Liver (tissue), 8 donors: ENCODE measurements at regions not wholly inside any gene's neighbourhood (a gene's known extent, or its start where the extent isn't known, plus 50 kb on each side); places are given as distances from the start of the nearest gene placed in this dataset.

Experiments
- DNase-seq: peaks from one replicate; pipeline ENCODE4 v3.0.0-alpha.2; 2017; ENCODE audit warnings: low spot score
- H3K27ac ChIP-seq, 2 donors: one replicate each; pipeline ENCODE4 v1.7.0; 2013; ENCODE audit warnings: inconsistent platforms in 2 of 2, low read length in 2 of 2, control low read depth in 1 of 2, low read depth in 1 of 2, mild to moderate bottlenecking in 1 of 2
- H3K27me3 ChIP-seq, 4 donors: one replicate each; pipeline versions ENCODE4 v1.6.1 to v1.7.0; 2013; ENCODE audit warnings: low read length in 3 of 4, inconsistent platforms in 1 of 4, mild to moderate bottlenecking in 1 of 4, moderate library complexity in 1 of 4; ENCODE audit not compliant: control insufficient read depth in 4 of 4, insufficient read depth in 4 of 4
- H3K36me3 ChIP-seq, 4 donors: one replicate each; pipeline versions ENCODE4 v1.6.1 to v1.7.0; 2013; ENCODE audit warnings: low read length in 3 of 4, mild to moderate bottlenecking in 3 of 4, low read depth in 1 of 4, moderate library complexity in 1 of 4; ENCODE audit not compliant: control insufficient read depth in 4 of 4, insufficient read depth in 3 of 4
- H3K4me1 ChIP-seq, 4 donors: one replicate each; pipeline versions ENCODE4 v1.6.1 to v1.7.0; 2013; ENCODE audit warnings: low read length in 3 of 4, mild to moderate bottlenecking in 3 of 4, moderate library complexity in 1 of 4; ENCODE audit not compliant: control insufficient read depth in 4 of 4, insufficient read depth in 4 of 4
- H3K4me3 ChIP-seq, 3 donors: one replicate each; pipeline versions ENCODE4 v1.6.1 to v1.7.0; 2013; ENCODE audit warnings: low read length in 3 of 3, control low read depth in 1 of 3, low read depth in 1 of 3, mild to moderate bottlenecking in 1 of 3
- H3K9ac ChIP-seq, 2 donors: one replicate each; pipeline ENCODE4 v1.7.0; 2013; ENCODE audit warnings: low read length in 2 of 2, mild to moderate bottlenecking in 2 of 2, moderate library complexity in 2 of 2, control low read depth in 1 of 2, low read depth in 1 of 2
- H3K9me3 ChIP-seq, 4 donors: one replicate each; pipeline versions ENCODE4 v1.6.1 to v1.7.0; 2013; ENCODE audit warnings: low read length in 3 of 4; ENCODE audit not compliant: control insufficient read depth in 4 of 4
- ATF3 ChIP-seq: IDR thresholded peaks from 2 replicates; pipeline ENCODE4 v1.6.1; 2016; ENCODE audit warnings: antibody characterized with exemption
- CTCF ChIP-seq: fragments of 150-350 bp; IDR thresholded peaks from 2 replicates; pipeline ENCODE4 v1.5.1; 2017; ENCODE audit warnings: improper control_type of control experiment, low read depth, low read length; ENCODE audit not compliant: missing input control
- EGR1 ChIP-seq, 2 donors: IDR thresholded peaks; 2 replicates each; pipeline ENCODE4 v1.6.1; 2016 to 2018; ENCODE audit warnings: antibody characterized with exemption in 2 of 2, low read depth in 2 of 2
- FOXA1 ChIP-seq: IDR thresholded peaks from 2 replicates; pipeline ENCODE4 v1.6.1; 2016; ENCODE audit warnings: antibody characterized with exemption
- HNF4A ChIP-seq, 2 donors: conservative IDR thresholded peaks; 2 replicates each; pipeline ENCODE4 v1.6.1; 2016; ENCODE audit warnings: antibody characterized with exemption in 2 of 2, mild to moderate bottlenecking in 2 of 2
- HNF4G ChIP-seq: IDR thresholded peaks from 2 replicates; pipeline ENCODE4 v1.6.1; 2016; ENCODE audit warnings: antibody characterized with exemption
- JUND ChIP-seq, 2 donors: IDR thresholded peaks; 2 replicates each; pipeline ENCODE4 v1.6.1; 2016; ENCODE audit warnings: antibody characterized with exemption in 2 of 2
- MAX ChIP-seq: IDR thresholded peaks from 2 replicates; pipeline ENCODE4 v1.6.1; 2016; ENCODE audit warnings: antibody characterized with exemption
- NR2F2 ChIP-seq: IDR thresholded peaks from 2 replicates; pipeline ENCODE4 v1.6.1; 2016; ENCODE audit warnings: antibody characterized with exemption
- RAD21 ChIP-seq, 2 donors: IDR thresholded peaks; 2 replicates each; pipeline ENCODE4 v1.6.1; 2016; ENCODE audit warnings: antibody characterized with exemption in 2 of 2, mild to moderate bottlenecking in 2 of 2
- REST ChIP-seq: IDR thresholded peaks from 2 replicates; pipeline ENCODE4 v1.6.1; 2016; ENCODE audit warnings: antibody characterized with exemption, mild to moderate bottlenecking
- RXRA ChIP-seq, 2 donors: IDR thresholded peaks; 2 replicates each; pipeline ENCODE4 v1.6.1; 2017 to 2018; ENCODE audit warnings: antibody characterized with exemption in 2 of 2, mild to moderate bottlenecking in 1 of 2
- SP1 ChIP-seq: IDR thresholded peaks from 2 replicates; pipeline ENCODE4 v1.6.1; 2018; ENCODE audit warnings: antibody characterized with exemption, mild to moderate bottlenecking
- TAF1 ChIP-seq: conservative IDR thresholded peaks from 2 replicates; pipeline ENCODE4 v1.6.1; 2016; ENCODE audit warnings: antibody characterized with exemption, mild to moderate bottlenecking
- YY1 ChIP-seq: IDR thresholded peaks from 2 replicates; pipeline ENCODE4 v1.6.1; 2016; ENCODE audit warnings: antibody characterized with exemption, mild to moderate bottlenecking
- ZBTB33 ChIP-seq: IDR thresholded peaks from 2 replicates; pipeline ENCODE4 v1.6.1; 2016; ENCODE audit warnings: antibody characterized with exemption
- WGBS: extraction: QIAGEN DNeasy Blood & Tissue Kit; methylation state at CpG from one replicate; pipeline ENCODE4 v1.1.7; 2013; 5-methylcytosine and 5-hydroxymethylcytosine counted together
- donor health status: healthy.
- donor health status: healthy.
- donor health status: healthy.
- donor health status: healthy.
- donor health status: healthy.

- H3K4me3 ChIP-seq: no peak overlapping the region
- H3K9me3 ChIP-seq: no peaks in the 10 kb centered on the region
- WGBS: 67% methylated on average over 21 of the region's 21 CpGs
- H3K9ac ChIP-seq: no peak overlapping the region
- DNase-seq: no peak
- peaks cover 2 to 49% (median 37%) of the 10 kb centered on the region in 4 donors for H3K36me3 ChIP-seq
- peak in 1 of 2 donors; percentile 45 for TF ChIP-seq RXRA (IDR thresholded peaks at IDR 0.05)
- TF ChIP-seq YY1: peak; percentile 46
- peak; percentile 25 for TF ChIP-seq REST
- TF ChIP-seq HNF4A (conservative IDR thresholded peaks at IDR 0.05): peak; percentile 14 to 44
- TF ChIP-seq CTCF: no peak
- no peak for TF ChIP-seq EGR1 (IDR thresholded peaks at IDR 0.05; ENCODE audit: low read depth in 2 of 2)
- TF ChIP-seq NR2F2: no peak
- peak; percentile 19 for TF ChIP-seq SP1
- no peak for TF ChIP-seq RAD21 (IDR thresholded peaks at IDR 0.05)
- peak; percentile 10 to 25 for TF ChIP-seq JUND (IDR thresholded peaks at IDR 0.05)
- peak; percentile 25 for TF ChIP-seq ZBTB33
- H3K27me3 ChIP-seq: no peaks in the 10 kb centered on the region
- peak overlapping the region; percentile 9 to 44 for H3K27ac ChIP-seq
- peaks cover 4 to 13% (median 6%) of the 10 kb centered on the region in 4 donors for H3K4me1 ChIP-seq
Measured at GRCh38 chr7:130884437-130885417, 150.7 kb upstream of the KLF14 start.

GRCh38 chr7:130886438-130887135, 152.6 kb upstream of the KLF14 start:
- Histone ChIP-seq H3K9me3 (no peaks in the 10 kb centered on the region), H3K4me3 (no peak overlapping the region), H3K27ac (peak overlapping the region; percentile 13 to 51), H3K4me1 (peaks cover 4 to 14% (median 9%) of the 10 kb centered on the region in 4 donors), H3K9ac (no peak overlapping the region), H3K36me3 (peaks cover 2 to 45% (median 33%) of the 10 kb centered on the region in 4 donors), H3K27me3 (no peaks in the 10 kb centered on the region)
- 81% methylated on average over 10 of the region's 10 CpGs for WGBS
- TF ChIP-seq TAF1 (no peak), REST (no peak), ATF3 (no peak), YY1 (no peak), FOXA1 (no peak), MAX (no peak), HNF4G (no peak), HNF4A (conservative IDR thresholded peaks at IDR 0.05) (no peak)
- no peak for DNase-seq
